NCI-H2171 treated with DMSO at 0.1 percent for 48 hours (cell line): ENCODE measurements at regions not wholly inside any gene's neighbourhood (a gene's known extent, or its start where the extent isn't known, plus 50 kb on each side); places are given as distances from the start of the nearest gene placed in this dataset.
"Not testable (repeated sequence)": the region's sequence is repeated elsewhere in the genome, so short reads cannot be mapped to it uniquely, and the experiment has no call there.

Experiments used
- DNase-seq: peaks from one replicate; lab custom pipeline; 2025; lab: John Stamatoyannopoulos, UW

DNA sequence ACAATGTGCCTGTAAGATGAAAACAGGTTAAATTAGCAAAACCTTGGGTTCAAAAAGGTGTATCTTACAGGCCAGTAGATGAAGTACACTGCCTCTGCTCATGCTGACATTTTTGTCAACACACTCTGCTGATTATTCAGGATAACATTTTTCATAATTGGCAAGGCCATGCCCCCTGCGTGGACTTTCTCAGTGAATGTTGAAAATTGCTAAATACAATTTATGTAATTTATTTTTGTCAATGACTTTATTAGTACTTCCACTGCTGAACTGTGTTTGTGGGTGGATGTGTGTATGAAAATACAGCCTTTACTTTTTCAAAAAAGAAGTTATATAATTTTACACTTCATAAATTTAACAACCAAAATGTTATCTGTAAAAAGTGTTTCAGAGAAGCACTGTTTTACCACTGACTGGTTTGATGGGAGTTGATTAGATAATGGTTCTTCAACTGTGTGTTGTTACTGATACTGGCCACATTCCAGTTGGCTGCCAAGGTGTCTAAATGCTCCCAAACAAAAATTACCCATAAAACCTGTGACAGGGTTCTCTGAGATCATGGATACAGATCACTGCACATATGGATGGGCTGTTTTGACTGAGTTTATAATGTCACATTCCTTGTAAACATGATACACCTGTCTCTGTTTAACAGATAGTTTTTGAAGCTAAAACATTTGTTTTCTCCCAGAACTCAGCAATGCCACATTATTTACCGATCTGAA lies 151.9 kb upstream of the SLC7A11 start:
- peak; percentile 55 for DNase-seq

GRCh38 chr4:138392751-138393308 lies 150.7 kb upstream of the SLC7A11 start:
- no peak for DNase-seq

GRCh38 chr4:138389976-138390685 lies 148.0 kb upstream of the SLC7A11 start:
- DNase-seq: no peak

DNA sequence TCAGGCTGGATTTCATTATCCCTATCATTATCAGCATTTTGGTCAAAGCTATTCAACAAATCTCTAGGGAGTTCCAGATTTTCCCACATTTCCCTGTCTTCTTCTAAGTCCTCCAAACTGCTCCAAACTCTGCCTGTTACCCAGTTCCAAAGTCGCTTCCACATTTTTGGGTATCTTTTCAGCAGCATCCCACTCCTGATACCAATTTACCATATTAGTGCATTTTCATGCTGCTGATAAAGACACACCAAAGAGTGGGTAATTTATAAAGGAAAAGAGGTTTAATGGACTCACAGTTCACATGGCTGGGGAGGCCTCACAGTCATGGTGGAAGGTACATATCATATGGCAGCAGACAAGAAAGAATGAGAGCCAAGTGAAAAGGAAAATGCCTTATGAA lies 132.8 kb upstream of the SLC7A11 start:
- DNase-seq: no peak

GRCh38 chr4:138367942-138368341 lies 125.8 kb upstream of the SLC7A11 start:
- no peak for DNase-seq

DNA sequence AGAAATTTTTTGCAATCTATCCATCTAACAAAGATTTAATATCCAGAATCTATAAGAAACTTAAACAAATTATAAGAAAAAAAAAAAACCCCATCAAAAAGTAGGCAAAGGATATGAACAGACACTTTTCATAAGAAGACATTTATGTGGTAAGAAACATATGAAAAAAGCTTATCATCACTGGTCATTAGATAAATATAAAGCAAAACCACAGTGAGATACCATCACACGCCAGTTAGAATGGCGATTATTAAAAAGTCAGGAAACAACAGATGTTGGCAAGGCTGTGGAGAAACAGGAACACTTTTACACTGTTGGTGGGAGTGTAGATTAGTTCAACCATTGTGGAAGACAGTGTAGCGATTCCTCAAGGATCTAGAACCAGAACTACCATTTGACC lies 110.3 kb upstream of the SLC7A11 start:
- not testable (repeated sequence) for DNase-seq

- no peak for DNase-seq
Observed at GRCh38 chr4:138348055-138348454, 105.9 kb upstream of the SLC7A11 start.

GRCh38 chr4:138347561-138347960 lies 105.4 kb upstream of the SLC7A11 start:
- no peak for DNase-seq

- DNase-seq: no peak
Observed at GRCh38 chr4:138344851-138345250, 102.7 kb upstream of the SLC7A11 start.

DNA sequence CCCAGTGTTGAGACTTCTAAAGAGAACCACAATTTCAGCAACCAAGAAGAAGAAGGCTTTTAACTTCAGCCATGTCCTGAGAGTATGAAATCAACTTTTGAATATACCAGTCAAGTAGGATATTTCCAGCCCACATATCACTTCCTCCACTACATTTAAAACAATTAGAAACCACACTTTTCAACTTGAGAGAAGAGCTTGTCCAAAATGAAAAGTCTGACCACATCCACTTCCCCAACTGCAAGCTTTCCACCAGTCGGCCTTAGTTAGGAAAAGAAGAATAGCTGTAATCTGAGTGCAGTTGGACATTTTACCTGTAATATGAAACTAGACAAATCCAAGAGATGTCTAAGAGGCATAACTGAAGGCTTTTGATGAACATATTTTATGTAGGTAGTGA lies 101.9 kb upstream of the SLC7A11 start:
- DNase-seq: no peak

DNA sequence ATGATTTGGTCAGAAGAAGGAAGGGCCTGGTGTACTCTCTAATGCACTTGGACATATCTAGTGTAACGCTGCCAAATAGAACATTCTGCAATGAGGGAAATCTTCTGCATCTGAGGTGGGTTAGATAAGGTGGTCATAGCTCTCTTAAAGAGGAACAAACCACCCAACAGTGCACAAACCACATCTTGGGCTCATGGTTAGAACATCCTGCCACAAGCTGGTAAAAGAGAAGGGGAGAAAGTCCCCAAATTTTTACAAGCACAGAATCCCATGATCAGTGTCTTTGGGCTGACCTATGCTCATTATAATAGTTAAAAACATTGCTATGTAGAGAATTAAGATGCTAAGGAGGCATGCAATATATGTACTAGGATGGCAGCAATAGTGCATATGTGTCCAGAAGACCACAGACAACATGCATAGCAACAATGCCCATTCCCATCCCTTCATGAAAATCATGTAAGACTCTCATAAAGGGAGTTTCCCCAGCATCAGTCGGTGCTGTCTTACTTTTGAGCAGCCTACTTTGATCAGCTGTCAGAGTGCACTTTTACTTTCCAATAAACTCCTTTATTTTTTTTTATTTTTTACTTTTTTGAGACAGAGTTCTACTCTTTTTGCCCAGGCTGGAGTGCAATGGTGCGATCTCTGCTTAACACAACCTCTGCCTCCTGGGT lies 99.7 kb upstream of the SLC7A11 start:
- DNase-seq: no peak

GRCh38 chr4:138338840-138339239 lies 96.7 kb upstream of the SLC7A11 start:
- no peak for DNase-seq

DNA sequence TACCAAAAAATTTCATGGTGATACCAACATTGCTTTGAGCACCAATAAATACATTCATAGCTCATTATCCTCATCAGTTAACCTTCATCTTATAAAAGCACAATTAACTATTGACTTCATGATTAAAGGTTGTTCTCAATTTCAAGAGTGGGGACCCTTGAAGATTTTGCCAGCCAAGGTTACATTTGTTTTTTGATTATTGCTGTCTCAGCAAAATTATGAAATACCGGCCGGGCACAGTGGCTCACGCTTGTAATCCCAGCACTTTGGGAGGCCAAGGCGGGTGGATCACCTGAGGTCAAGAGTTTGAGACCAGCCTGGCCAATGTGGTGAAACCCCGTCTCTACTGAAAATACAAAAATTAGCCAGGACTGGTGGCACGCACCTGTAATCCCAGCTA lies 96.1 kb upstream of the SLC7A11 start:
- not testable (repeated sequence) for DNase-seq

DNA sequence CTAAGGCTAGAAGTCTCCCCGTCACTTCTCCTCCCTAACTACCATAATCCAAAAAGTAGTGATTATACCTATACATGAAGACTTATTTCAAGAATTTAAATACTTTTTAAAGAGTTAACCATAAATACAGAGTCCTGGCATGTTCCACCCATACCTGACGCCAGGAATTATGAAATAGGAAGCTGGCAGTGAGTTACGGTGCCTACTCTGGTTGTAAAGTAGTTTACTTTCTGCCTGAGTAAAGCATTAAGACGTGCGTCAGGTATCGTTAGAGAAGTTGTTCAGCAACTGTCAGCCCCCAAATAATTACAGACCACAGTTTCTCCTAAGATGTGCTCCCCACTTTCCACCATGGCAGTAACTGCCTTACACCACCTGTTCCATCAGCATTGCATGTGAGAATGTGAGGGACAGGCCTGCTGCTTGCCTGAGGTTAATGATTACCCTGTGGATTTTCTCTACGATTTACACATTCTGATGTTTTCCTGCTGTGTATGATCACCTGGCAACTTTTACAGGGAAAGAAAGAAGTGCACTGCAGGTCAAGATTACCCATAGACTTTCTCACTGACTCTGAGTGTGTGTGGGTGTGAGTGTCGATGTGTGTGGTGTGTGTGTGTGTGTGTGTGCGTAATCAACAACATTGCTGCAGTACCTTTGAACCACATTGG lies 92.3 kb upstream of the SLC7A11 start:
- DNase-seq: no peak

GRCh38 chr4:138332415-138332814 lies 90.3 kb upstream of the SLC7A11 start:
- not testable (repeated sequence) for DNase-seq

DNA sequence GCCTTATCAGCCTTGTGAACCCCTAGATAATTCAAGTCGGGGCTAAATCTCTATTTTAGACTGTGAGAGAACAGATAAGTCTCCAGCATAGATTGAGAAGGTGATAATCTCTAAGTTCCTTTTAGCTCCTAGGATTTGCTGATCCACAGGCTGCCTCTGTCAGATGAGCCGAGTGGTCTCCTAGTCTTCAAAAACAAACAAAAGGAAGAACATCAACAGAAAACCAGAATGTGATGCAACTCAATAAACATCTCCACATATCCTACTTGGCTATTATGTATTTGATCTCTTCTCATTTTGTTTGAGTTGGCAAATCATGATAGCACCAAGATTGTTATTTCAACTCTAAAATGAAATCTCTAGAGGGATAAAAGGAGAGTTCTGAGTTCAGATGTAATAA lies 88.4 kb upstream of the SLC7A11 start:
- no peak for DNase-seq

DNA sequence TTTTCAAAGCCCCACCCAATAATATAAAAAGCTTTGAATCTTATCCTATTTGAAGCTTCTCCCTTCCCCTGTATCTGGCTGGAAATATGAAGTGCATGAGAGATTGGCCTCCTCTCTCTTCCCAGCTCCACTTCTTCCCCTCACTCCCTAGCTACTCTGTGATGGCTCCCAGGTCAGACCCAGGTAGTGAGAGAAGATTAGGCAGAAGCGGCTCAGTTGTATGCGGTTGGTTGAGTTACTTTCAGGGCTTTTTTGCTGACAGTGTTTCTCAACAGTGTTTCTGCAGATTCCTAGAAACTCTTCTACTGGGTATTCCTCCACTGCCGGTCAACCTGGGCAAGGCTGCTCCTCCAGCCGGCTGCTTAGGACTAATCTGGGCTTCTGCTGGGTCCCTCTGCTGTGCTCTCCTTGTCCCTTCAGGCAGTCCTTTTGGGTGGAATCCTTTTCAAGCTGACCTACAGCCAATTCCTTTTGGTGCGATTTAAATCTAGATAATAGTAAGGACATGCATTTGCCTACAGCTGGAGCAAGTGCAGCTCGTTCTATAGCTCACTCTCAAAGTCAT lies 87.4 kb upstream of the SLC7A11 start:
- no peak for DNase-seq

DNA sequence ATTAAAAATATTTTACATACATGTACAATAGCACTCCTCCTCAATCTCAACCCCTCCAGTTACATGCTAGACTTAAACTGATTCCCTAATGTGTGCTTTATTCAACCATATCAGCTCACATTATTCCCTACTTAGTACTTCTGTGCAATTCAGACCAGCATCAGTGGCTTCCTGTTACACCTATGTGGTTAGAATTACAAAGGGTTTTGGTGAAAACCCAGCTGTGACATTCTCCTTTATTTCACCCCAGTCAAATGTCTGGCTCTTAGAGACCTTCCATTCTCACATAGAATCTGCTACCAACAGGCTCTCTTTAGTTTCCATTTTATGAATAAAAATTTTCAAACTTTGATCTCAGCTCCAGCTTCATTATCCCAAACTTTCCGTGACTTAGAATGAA lies 85.2 kb upstream of the SLC7A11 start:
- DNase-seq: no peak

- DNase-seq: no peak
Observed at GRCh38 chr4:138320831-138321230, 78.7 kb upstream of the SLC7A11 start.

DNA sequence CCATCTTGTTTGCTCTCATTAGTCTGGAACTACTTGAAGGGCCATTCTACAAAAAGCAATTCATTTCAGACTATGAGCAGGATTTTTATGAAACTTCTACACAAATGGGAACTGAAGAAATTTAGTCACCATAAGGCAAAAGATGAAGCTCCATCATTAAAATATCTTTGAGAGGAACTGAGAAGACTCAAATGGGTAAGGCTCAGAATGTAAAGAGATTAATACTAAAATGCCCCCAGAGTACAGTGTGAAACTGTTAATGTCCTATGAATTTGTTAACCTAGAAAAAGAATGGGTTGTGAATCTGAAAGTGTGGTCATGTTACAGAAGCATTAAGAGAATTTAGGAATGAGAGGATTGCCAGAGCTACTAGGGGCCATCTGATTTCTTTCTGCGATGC lies 77.9 kb upstream of the SLC7A11 start:
- DNase-seq: no peak

DNA sequence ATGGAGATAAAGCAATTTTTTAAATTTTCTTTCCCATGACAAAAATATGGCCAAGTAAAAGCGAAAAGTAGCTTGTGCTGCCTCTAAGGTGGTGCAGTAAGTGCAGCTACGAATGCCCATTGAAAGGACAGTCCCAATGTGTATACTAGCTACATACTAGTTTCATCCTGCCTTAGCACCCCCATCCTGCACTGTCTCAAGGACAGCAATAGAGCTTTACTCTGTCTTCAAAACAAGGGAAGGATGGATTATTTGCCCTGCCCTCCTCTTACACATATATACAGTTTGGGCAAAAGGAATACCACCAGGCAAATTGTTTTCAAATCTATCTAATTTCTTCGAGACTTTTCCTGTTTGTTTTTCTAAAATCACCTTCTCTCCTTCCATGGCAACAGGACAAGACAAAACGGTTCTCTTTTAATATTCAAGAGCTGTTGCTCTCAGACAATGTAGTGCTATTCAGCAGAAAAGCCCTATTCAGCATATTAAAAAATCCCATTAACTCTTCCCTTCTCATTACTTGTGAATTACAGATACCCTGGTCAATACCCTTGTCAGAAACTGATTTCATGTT lies 75.1 kb upstream of the SLC7A11 start:
- no peak for DNase-seq

DNA sequence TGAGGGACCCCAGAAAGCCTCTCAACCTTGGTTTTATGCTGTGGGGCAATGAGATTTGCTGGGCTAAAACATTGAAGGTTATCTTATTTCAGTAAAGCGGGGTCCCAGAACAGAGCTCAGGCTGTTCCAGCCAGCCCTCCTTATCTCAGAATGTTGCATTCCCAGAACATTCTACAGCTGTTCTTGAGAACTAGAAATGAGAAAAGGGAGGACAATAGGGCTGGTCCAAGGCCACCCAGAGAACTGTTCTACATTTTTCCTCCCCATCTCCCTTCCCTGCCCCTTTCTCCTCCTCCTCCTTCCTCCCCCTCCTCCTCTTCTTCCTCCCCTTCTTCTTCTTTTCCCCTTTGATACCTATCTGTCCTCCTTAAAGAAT lies 70.4 kb upstream of the SLC7A11 start:
- DNase-seq: no peak
